A549 (cell line): ENCODE measurements at regions not wholly inside any gene's neighbourhood (a gene's known extent, or its start where the extent isn't known, plus 50 kb on each side); places are given as distances from the start of the nearest gene placed in this dataset.
A peak's percentile ranks its signal among the peaks of the same experiment; 100 is the strongest.

Experiments
- CTCF ChIP-seq: fragments of >200 bp; sonication (Bioruptor Twin); formaldehyde crosslinking; IDR thresholded peaks from 3 replicates; pipeline ENCODE4 v1.5.1; 2016
- JUN ChIP-seq, 2 experiments: fragments of >200 bp; sonication (Bioruptor Twin); formaldehyde crosslinking; IDR thresholded peaks; 2 replicates in 1 of 2; 3 replicates in 1 of 2; pipeline ENCODE4 v1.6.1; 2016 to 2017
- NFE2L2 ChIP-seq: fragments of 150-350 bp; conservative IDR thresholded peaks from 2 replicates; pipeline ENCODE4 v1.6.1; 2014; ENCODE audit warnings: low read length
- SMC3 ChIP-seq: fragments of >200 bp; sonication (Bioruptor Twin); formaldehyde crosslinking; IDR thresholded peaks from 3 replicates; pipeline ENCODE4 v1.6.1; 2018; ENCODE audit warnings: inconsistent platforms
- ZFP36 ChIP-seq: fragments of 450-650 bp; IDR thresholded peaks from 2 replicates; pipeline ENCODE4 v1.6.1; 2014; ENCODE audit warnings: borderline replicate concordance; ENCODE audit not compliant: partially characterized antibody

- TF ChIP-seq NFE2L2 (peak; percentile 74), SMC3 (no peak), JUN (IDR thresholded peaks at IDR 0.05) (no peak), ZFP36 (no peak), CTCF (no peak)
Measured at GRCh38 chr13:66154354-66154753, 1075.8 kb downstream of the PCDH9 start.
